H9 (cell line): ENCODE measurements at regions not wholly inside any gene's neighbourhood (a gene's known extent, or its start where the extent isn't known, plus 50 kb on each side); places are given as distances from the start of the nearest gene placed in this dataset.

Experiments
- DNase-seq: peaks from one replicate; pipeline ENCODE4 v3.0.0-alpha.2; 2017
- H2AFZ ChIP-seq: one replicate; pipeline ENCODE4 v1.6.1; 2013; ENCODE audit warnings: mild to moderate bottlenecking, low read length, control low read depth, moderate library complexity
- H2AK5ac ChIP-seq: 2 replicates; pipeline ENCODE4 v1.6.1; 2013; ENCODE audit warnings: low read length, control low read depth, mixed read lengths; ENCODE audit not compliant: insufficient read length
- H2BK120ac ChIP-seq: one replicate; pipeline ENCODE4 v1.6.1; 2013; ENCODE audit warnings: low read depth, mild to moderate bottlenecking, low read length, control low read depth, inconsistent platforms; ENCODE audit not compliant: poor library complexity, severe bottlenecking
- H2BK12ac ChIP-seq: 2 replicates; pipeline ENCODE4 v1.6.1; 2013; ENCODE audit warnings: low read length, control low read depth, mixed read lengths, low read depth; ENCODE audit not compliant: insufficient read length
- H2BK15ac ChIP-seq: 2 replicates; pipeline ENCODE4 v1.6.1; 2013; ENCODE audit warnings: low read depth, low read length, control low read depth
- H2BK20ac ChIP-seq: one replicate; pipeline ENCODE4 v1.6.1; 2013; ENCODE audit warnings: low read depth, mild to moderate bottlenecking, low read length, control low read depth, inconsistent platforms; ENCODE audit not compliant: poor library complexity, severe bottlenecking
- H2BK5ac ChIP-seq: 2 replicates; pipeline ENCODE4 v1.6.1; 2013; ENCODE audit warnings: low read length, control low read depth, mixed read lengths; ENCODE audit not compliant: insufficient read length
- H3K14ac ChIP-seq: 2 replicates; pipeline ENCODE4 v1.6.1; 2013; ENCODE audit warnings: low read length, control low read depth; ENCODE audit not compliant: insufficient read depth
- H3K18ac ChIP-seq: 2 replicates; pipeline ENCODE4 v1.6.1; 2013; ENCODE audit warnings: low read depth, mild to moderate bottlenecking, mixed read lengths, low read length, control low read depth; ENCODE audit not compliant: insufficient read length
- H3K23ac ChIP-seq: 2 replicates; pipeline ENCODE4 v1.6.1; 2013; ENCODE audit warnings: low read length, control low read depth, mixed read lengths, low read depth; ENCODE audit not compliant: insufficient read length
- H3K23me2 ChIP-seq: 2 replicates; pipeline ENCODE4 v1.6.1; 2013; ENCODE audit warnings: low read depth, mild to moderate bottlenecking, mixed read lengths, low read length, control low read depth; ENCODE audit not compliant: insufficient read length, poor library complexity, severe bottlenecking
- H3K27ac ChIP-seq: 2 replicates; pipeline ENCODE4 v1.5.1; 2013; ENCODE audit warnings: low read length, control low read depth, mixed read lengths, low read depth; ENCODE audit not compliant: insufficient read length
- H3K27me3 ChIP-seq: 2 replicates; pipeline ENCODE4 v1.6.1; 2013; ENCODE audit warnings: low read length, control low read depth, inconsistent platforms; ENCODE audit not compliant: insufficient read depth
- H3K4ac ChIP-seq: 2 replicates; pipeline ENCODE4 v1.6.1; 2013; ENCODE audit warnings: low read depth, mild to moderate bottlenecking, control low read depth, inconsistent platforms, low read length, moderate library complexity
- H3K4me1 ChIP-seq: 2 replicates; pipeline ENCODE4 v1.6.1; 2013; ENCODE audit warnings: low read length, control low read depth, inconsistent platforms; ENCODE audit not compliant: insufficient read depth
- H3K4me2 ChIP-seq: 2 replicates; pipeline ENCODE4 v1.6.1; 2013; ENCODE audit warnings: low read length, control low read depth, mixed read lengths; ENCODE audit not compliant: insufficient read length, insufficient read depth
- H3K56ac ChIP-seq: 2 replicates; pipeline ENCODE4 v1.6.1; 2013; ENCODE audit warnings: low read depth, mild to moderate bottlenecking, mixed read lengths, low read length, control low read depth; ENCODE audit not compliant: insufficient read length
- H3K79me1 ChIP-seq: 2 replicates; pipeline ENCODE4 v1.6.1; 2013; ENCODE audit warnings: low read depth, mild to moderate bottlenecking, moderate library complexity, low read length, control low read depth, inconsistent platforms; ENCODE audit not compliant: insufficient read depth, poor library complexity, severe bottlenecking
- H3K79me2 ChIP-seq: 2 replicates; pipeline ENCODE4 v1.6.1; 2013; ENCODE audit warnings: low read length, control low read depth, inconsistent platforms; ENCODE audit not compliant: insufficient read depth
- H3K9ac ChIP-seq: 2 replicates; pipeline ENCODE4 v1.6.1; 2013; ENCODE audit warnings: low read length, control low read depth, mixed read lengths; ENCODE audit not compliant: insufficient read length; ENCODE audit errors: extremely low read depth
- H3K9me3 ChIP-seq: one replicate; pipeline ENCODE4 v1.6.1; 2013; ENCODE audit warnings: low read depth, low read length, inconsistent platforms; ENCODE audit not compliant: control insufficient read depth
- H3T11ph ChIP-seq: one replicate; pipeline ENCODE4 v1.6.1; 2013; ENCODE audit warnings: mild to moderate bottlenecking, low read length, control low read depth, inconsistent platforms
- H4K20me1 ChIP-seq: one replicate; pipeline ENCODE4 v1.6.1; 2013; ENCODE audit not compliant: control insufficient read depth, insufficient read length, insufficient read depth
- H4K5ac ChIP-seq: 2 replicates; pipeline ENCODE4 v1.6.1; 2013; ENCODE audit warnings: low read depth, mild to moderate bottlenecking, mixed read lengths, low read length, control low read depth; ENCODE audit not compliant: insufficient read length
- H4K8ac ChIP-seq: replicated peaks from 2 replicates; pipeline ENCODE4 v1.6.1; 2013; ENCODE audit warnings: low read length, control low read depth, mixed read lengths, low read depth; ENCODE audit not compliant: insufficient read length
- H4K91ac ChIP-seq: 2 replicates; pipeline ENCODE4 v1.6.1; 2013; ENCODE audit warnings: low read depth, mild to moderate bottlenecking, moderate library complexity, mixed read lengths, low read length, control low read depth; ENCODE audit not compliant: insufficient read length
- H3K27ac Mint-ChIP-seq, 3 experiments: 2 replicates in 2 of 3; 3 replicates in 1 of 3; pipeline ENCODE4 v1.8.0; 2020 to 2021; ENCODE audit warnings: mixed read lengths in 3 of 3, mild to moderate bottlenecking in 1 of 3, moderate library complexity in 1 of 3
- H3K27me3 Mint-ChIP-seq: 2 replicates; pipeline ENCODE4 v1.8.0; 2021; ENCODE audit warnings: low read depth, mild to moderate bottlenecking, moderate library complexity, mixed read lengths
- H3K36me3 Mint-ChIP-seq, 3 experiments: 2 replicates in 2 of 3; 3 replicates in 1 of 3; pipeline ENCODE4 v1.8.0; 2020 to 2021; ENCODE audit warnings: low read depth in 3 of 3, mixed read lengths in 3 of 3; ENCODE audit not compliant: insufficient read depth in 1 of 3
- H3K4me1 Mint-ChIP-seq, 2 experiments: 2 replicates each; pipeline ENCODE4 v1.8.0; 2020; ENCODE audit warnings: mixed read lengths in 2 of 2
- H3K4me3 Mint-ChIP-seq, 2 experiments: 2 replicates in 1 of 2; 3 replicates in 1 of 2; pipeline ENCODE4 v1.8.0; 2020 to 2021; ENCODE audit warnings: mild to moderate bottlenecking in 2 of 2, mixed read lengths in 2 of 2, moderate library complexity in 1 of 2
- H3K9me3 Mint-ChIP-seq, 2 experiments: 2 replicates in 1 of 2; 3 replicates in 1 of 2; pipeline ENCODE4 v1.8.0; 2020; ENCODE audit warnings: mild to moderate bottlenecking in 2 of 2, mixed read lengths in 2 of 2, moderate library complexity in 1 of 2
- CTCF ChIP-seq: fragments of 200-600 bp; sonication (generic); conservative IDR thresholded peaks from 3 replicates; pipeline ENCODE4 v1.8.0; 2021; ENCODE audit warnings: antibody characterized with exemption, mild to moderate bottlenecking
- WGBS: extraction: QIAGEN DNeasy Blood & Tissue Kit; methylation state at CpG from one replicate; pipeline ENCODE4 v1.1.7; 2013; ENCODE audit warnings: missing lambda C conversion rate, low lambda C conversion rate, mixed read lengths; ENCODE audit not compliant: insufficient read length; ENCODE audit errors: extremely low coverage; 5-methylcytosine and 5-hydroxymethylcytosine counted together

- no CpG with 5 or more reads among the region's 3 CpGs for WGBS
- Histone ChIP-seq H4K5ac (no peak overlapping the region), H3K23me2 (no peaks in the 10 kb centered on the region), H2BK120ac (no peak overlapping the region), H2AFZ (no peak overlapping the region), H3K79me1 (no peaks in the 10 kb centered on the region), H4K8ac (no peak overlapping the region), H2AK5ac (no peak overlapping the region), H3K79me2 (no peaks in the 10 kb centered on the region), H3K23ac (no peak overlapping the region), H2BK15ac (no peak overlapping the region), H2BK20ac (no peak overlapping the region), H3K4me1 (no peaks in the 10 kb centered on the region), H3K4ac (no peak overlapping the region), H3K9ac (no peak overlapping the region), H3K4me2 (no peak overlapping the region), H3K18ac (no peak overlapping the region), H4K91ac (no peak overlapping the region), H4K20me1 (no peaks in the 10 kb centered on the region), H3T11ph (no peak overlapping the region), H2BK12ac (no peak overlapping the region), H3K27ac (no peak overlapping the region), H3K14ac (no peak overlapping the region), H3K9me3 (no peaks in the 10 kb centered on the region), H2BK5ac (no peak overlapping the region), H3K27me3 (no peaks in the 10 kb centered on the region), H3K56ac (no peak overlapping the region)
- Mint-ChIP-seq H3K4me1 (peaks cover 8 to 17% of the 10 kb centered on the region in 2 experiments), H3K27ac (peak overlapping the region in 1 of 3 experiments; percentile 20; a peak in 1 of 7 replicates), H3K9me3 (no peaks in the 10 kb centered on the region), H3K27me3 (no peaks in the 10 kb centered on the region), H3K4me3 (no peak overlapping the region), H3K36me3 (no peaks in the 10 kb centered on the region)
- no peak for DNase-seq
- no peak for TF ChIP-seq CTCF
Measured at GRCh38 chr18:75779910-75780309, 352.4 kb upstream of the SMIM21 start.
